Vagina (tissue), 2 donors: ENCODE measurements at regions not wholly inside any gene's neighbourhood (a gene's known extent, or its start where the extent isn't known, plus 50 kb on each side); places are given as distances from the start of the nearest gene placed in this dataset.

Experiments
- POLR2AphosphoS5 ChIP-seq, 2 donors: sonication (generic); formaldehyde crosslinking; IDR thresholded peaks; one replicate each; pipeline ENCODE4 v1.9.0; 2017; ENCODE audit warnings: antibody characterized with exemption in 2 of 2, mild to moderate bottlenecking in 2 of 2, low read depth in 1 of 2; ENCODE audit not compliant: insufficient read depth in 1 of 2
- TF ChIP-seq, protein P1 (sequence below), 3 experiments: fragments of 450-650 bp in 2 of 3; fragments of 200-600 bp in 1 of 3; sonication (generic) in 1 of 3; IDR thresholded peaks; one replicate each; pipeline ENCODE4 v1.5.1; 2017 to 2019; ENCODE audit warnings: antibody characterized with exemption in 3 of 3, mild to moderate bottlenecking in 2 of 3, moderate library complexity in 2 of 3

DNA sequence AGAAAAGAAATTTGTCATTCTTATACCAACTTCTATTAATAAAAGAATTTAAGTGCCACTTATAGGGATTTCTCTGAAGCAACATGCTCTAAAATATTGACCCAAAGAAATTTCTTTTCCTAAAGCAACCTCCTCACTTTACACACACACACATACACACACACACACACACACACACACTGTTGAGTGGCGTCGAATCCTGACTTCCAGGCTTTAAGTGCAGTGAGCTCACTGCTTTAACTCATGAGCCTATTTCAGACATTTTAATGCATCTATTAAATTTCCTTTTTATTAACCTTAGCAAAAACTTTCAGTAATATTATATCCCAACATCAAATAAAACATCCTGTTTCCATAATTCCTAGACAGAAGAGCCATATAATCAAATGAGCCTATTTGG lies 229.1 kb upstream of the ACVR2A start:
- no peak for TF ChIP-seq POLR2AphosphoS5 (IDR thresholded peaks at IDR 0.05; ENCODE audit: insufficient read depth in 1 of 2, low read depth in 1 of 2)
- TF ChIP-seq, protein P1, sequence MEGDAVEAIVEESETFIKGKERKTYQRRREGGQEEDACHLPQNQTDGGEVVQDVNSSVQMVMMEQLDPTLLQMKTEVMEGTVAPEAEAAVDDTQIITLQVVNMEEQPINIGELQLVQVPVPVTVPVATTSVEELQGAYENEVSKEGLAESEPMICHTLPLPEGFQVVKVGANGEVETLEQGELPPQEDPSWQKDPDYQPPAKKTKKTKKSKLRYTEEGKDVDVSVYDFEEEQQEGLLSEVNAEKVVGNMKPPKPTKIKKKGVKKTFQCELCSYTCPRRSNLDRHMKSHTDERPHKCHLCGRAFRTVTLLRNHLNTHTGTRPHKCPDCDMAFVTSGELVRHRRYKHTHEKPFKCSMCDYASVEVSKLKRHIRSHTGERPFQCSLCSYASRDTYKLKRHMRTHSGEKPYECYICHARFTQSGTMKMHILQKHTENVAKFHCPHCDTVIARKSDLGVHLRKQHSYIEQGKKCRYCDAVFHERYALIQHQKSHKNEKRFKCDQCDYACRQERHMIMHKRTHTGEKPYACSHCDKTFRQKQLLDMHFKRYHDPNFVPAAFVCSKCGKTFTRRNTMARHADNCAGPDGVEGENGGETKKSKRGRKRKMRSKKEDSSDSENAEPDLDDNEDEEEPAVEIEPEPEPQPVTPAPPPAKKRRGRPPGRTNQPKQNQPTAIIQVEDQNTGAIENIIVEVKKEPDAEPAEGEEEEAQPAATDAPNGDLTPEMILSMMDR (IDR thresholded peaks at IDR 0.05), result no peak
